ENCODE measurements at regions not wholly inside any gene's neighbourhood (a gene's known extent, or its start where the extent isn't known, plus 50 kb on each side); places are given as distances from the start of the nearest gene placed in this dataset.

DNA sequence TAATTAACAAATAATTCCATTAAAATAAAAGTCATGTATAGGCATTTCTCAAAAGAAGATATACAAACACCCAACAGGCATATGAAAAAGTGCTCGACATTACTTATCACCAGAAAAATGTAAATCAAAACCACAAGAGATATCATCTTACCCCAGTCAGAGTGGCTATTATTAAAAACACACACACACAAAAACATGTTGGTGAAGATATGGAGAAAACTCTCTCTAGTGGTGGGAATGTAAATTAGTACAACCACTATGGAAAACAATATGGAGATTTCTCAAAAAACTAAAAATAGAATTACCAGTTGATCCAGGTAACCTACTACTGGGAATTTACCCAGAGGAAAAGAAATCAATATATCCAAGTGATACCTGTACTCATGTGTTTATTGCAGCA is 966.3 kb upstream of the POU3F3 start:
- no peak for TF ChIP-seq POLR2AphosphoS5 (IDR thresholded peaks at IDR 0.05; ENCODE audit: borderline replicate concordance, low read depth, low read length)
- no peak for TF ChIP-seq EZH2 (IDR thresholded peaks at IDR 0.05)
- no peak for TF ChIP-seq FOXP2 (optimal IDR thresholded peaks at IDR 0.05; ENCODE audit: control extremely low read depth, extremely low read length, insufficient read depth)

All from SK-N-MC (cell line).